ENCODE measurements at regions not wholly inside any gene's neighbourhood (a gene's known extent, or its start where the extent isn't known, plus 50 kb on each side); places are given as distances from the start of the nearest gene placed in this dataset.

DNA sequence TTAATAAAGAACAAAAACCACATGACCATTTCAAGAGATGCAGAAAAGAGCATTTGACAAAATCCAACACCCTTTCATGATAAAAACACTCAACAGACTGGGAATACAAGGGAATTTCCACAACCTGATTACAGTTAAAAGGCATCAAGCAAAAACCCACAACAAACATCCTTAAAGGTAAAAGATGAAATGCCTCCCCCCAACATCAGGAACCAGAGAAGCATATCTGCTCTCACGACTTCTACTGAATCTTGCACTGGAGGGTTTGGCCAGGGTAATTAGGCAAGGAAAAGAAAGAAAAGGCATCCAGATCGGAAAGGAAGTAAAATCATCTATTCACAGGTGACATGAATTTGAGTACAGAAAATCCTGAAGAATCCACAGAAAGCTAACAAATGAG lies 59.5 kb upstream of the SFMBT2 start:
- H3K9me3 Mint-ChIP-seq = no peaks in the 10 kb centered on the region
- H3K4me3 Mint-ChIP-seq = no peak overlapping the region
- H3K36me3 Mint-ChIP-seq (ENCODE audit: insufficient read depth) = no peaks in the 10 kb centered on the region
- DNase-seq = no peak
- H3K4me1 Mint-ChIP-seq (ENCODE audit: low read depth) = peaks cover 27% of the 10 kb centered on the region
- H3K27me3 Mint-ChIP-seq (ENCODE audit: low read depth) = no peaks in the 10 kb centered on the region
- ATAC-seq = no peak

DNA sequence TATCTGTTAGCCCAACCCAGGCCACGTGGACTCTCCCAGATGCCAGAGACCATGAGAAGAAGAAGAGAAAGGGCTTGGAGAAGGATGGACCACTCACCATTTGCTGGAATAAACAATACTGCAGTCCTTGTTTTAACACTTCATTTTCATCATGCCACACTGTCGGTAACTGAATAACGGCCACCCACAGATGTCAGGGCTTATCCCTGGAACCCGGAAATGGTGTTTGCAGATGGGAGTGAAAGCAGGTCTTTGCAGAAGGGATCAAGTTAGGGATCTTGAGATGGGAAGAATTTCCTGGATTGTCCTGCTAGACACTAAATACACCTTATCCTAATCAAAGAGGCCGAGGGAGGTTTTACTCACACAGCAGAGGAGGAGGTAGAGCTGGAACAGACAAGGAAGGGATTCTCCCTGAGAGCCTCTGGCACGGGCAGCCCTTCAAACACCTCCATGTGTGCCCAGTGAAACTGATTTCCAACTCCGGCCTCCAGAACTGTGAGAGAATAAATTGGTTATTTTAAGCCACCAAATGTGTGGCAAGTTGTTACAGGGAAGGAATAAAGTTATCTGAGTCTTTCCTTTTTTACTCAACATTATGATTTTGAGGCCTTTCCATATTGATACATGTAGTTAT lies 56.3 kb upstream of the SFMBT2 start:
- Mint-ChIP-seq H3K27me3 (ENCODE audit: low read depth) (no peaks in the 10 kb centered on the region), H3K9me3 (peaks cover 5% of the 10 kb centered on the region), H3K4me1 (ENCODE audit: low read depth) (peaks cover 19% of the 10 kb centered on the region), H3K36me3 (ENCODE audit: insufficient read depth) (no peaks in the 10 kb centered on the region), H3K4me3 (no peak overlapping the region)
- ATAC-seq (no peak), DNase-seq (no peak)

DNA sequence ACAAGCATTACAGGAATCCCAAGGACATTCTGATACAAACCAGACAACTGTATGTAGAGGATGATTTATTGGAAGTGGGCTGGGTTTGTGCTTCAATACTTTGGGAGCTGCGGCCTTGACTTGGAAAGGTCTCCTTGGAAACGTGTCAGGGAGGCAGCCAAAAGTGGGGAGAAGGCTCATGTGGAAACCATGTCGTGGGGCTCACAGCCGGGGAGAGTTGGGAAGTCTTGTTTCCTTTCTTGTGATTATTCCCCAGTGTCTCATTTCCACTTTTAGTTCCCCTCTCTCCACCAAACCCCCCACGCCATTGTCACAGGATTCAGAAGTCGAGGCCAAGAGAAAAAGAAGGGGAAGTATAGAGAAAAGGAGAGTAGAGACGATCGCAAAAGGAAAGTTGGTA lies 53.9 kb upstream of the SFMBT2 start:
- no peak overlapping the region for H3K4me3 Mint-ChIP-seq
- peaks cover 5% of the 10 kb centered on the region for H3K9me3 Mint-ChIP-seq
- ATAC-seq (no peak), DNase-seq (no peak)
- no peaks in the 10 kb centered on the region for H3K4me1 Mint-ChIP-seq (ENCODE audit: low read depth)
- H3K36me3 Mint-ChIP-seq (ENCODE audit: insufficient read depth) = no peaks in the 10 kb centered on the region
- H3K27me3 Mint-ChIP-seq (ENCODE audit: low read depth) = no peaks in the 10 kb centered on the region

Data from activated T-cell treated with anti-CD3 and anti-CD28 coated beads, Interleukin-2, amount 50 U/mL, for 4 hours (primary cell).